Ishikawa (cell line): ENCODE measurements at regions not wholly inside any gene's neighbourhood (a gene's known extent, or its start where the extent isn't known, plus 50 kb on each side); places are given as distances from the start of the nearest gene placed in this dataset.

ENCODE experiments used
- CEBPB ChIP-seq: IDR thresholded peaks from 2 replicates; pipeline ENCODE4 v1.6.1; 2012
- CREB1 ChIP-seq: IDR thresholded peaks from 2 replicates; pipeline ENCODE4 v1.6.1; 2012; ENCODE audit warnings: low read depth
- EGR1 ChIP-seq: IDR thresholded peaks from 2 replicates; pipeline ENCODE4 v1.6.1; 2012
- EP300 ChIP-seq: IDR thresholded peaks from 2 replicates; pipeline ENCODE4 v1.6.1; 2012; ENCODE audit warnings: borderline replicate concordance
- NFIC ChIP-seq: IDR thresholded peaks from 2 replicates; pipeline ENCODE4 v1.6.1; 2012
- RAD21 ChIP-seq: IDR thresholded peaks from 2 replicates; pipeline ENCODE4 v1.6.1; 2012; ENCODE audit warnings: low read depth
- TAF1 ChIP-seq: IDR thresholded peaks from 2 replicates; pipeline ENCODE4 v1.6.1; 2012; ENCODE audit warnings: low read depth, mild to moderate bottlenecking
- TCF12 ChIP-seq: IDR thresholded peaks from 2 replicates; pipeline ENCODE4 v1.6.1; 2012; ENCODE audit warnings: low read depth
- TEAD4 ChIP-seq: IDR thresholded peaks from 2 replicates; pipeline ENCODE4 v1.6.1; 2012
- YY1 ChIP-seq: IDR thresholded peaks from 2 replicates; pipeline ENCODE4 v1.6.1; 2012; ENCODE audit warnings: low read depth
- ZBTB7A ChIP-seq: IDR thresholded peaks from 2 replicates; pipeline ENCODE4 v1.6.1; 2012; ENCODE audit warnings: low read depth
- TF ChIP-seq, protein P1 (sequence below): IDR thresholded peaks from 2 replicates; pipeline ENCODE4 v1.6.1; 2012; ENCODE audit warnings: low read depth, mild to moderate bottlenecking
- TF ChIP-seq, protein P2 (sequence below): IDR thresholded peaks from 2 replicates; pipeline ENCODE4 v1.6.1; 2012
- TF ChIP-seq, protein P3 (sequence below): IDR thresholded peaks from 2 replicates; pipeline ENCODE4 v1.6.1; 2012

DNA sequence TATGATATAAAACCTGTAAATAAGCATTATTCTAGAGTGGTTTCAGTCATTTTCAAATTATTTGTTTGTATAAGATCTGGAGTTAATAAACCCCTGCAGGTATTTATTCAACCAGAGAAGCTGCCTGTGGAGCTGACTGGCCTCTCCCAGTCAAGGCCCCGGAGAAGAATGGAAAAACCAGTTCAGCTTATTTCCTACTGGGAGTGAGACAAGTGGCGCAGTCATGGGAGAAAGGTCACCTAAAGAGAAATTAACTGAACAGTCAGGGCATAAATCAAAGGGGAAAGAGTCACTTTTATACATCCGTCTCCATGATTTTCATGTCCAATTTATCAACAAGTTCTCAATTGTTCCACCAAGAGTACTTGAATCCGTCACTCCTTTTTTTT, 240.9 kb downstream of the RNF152 start:
- peak; percentile 57 for TF ChIP-seq TCF12
- no peak for TF ChIP-seq ZBTB7A
- TF ChIP-seq, protein P1, sequence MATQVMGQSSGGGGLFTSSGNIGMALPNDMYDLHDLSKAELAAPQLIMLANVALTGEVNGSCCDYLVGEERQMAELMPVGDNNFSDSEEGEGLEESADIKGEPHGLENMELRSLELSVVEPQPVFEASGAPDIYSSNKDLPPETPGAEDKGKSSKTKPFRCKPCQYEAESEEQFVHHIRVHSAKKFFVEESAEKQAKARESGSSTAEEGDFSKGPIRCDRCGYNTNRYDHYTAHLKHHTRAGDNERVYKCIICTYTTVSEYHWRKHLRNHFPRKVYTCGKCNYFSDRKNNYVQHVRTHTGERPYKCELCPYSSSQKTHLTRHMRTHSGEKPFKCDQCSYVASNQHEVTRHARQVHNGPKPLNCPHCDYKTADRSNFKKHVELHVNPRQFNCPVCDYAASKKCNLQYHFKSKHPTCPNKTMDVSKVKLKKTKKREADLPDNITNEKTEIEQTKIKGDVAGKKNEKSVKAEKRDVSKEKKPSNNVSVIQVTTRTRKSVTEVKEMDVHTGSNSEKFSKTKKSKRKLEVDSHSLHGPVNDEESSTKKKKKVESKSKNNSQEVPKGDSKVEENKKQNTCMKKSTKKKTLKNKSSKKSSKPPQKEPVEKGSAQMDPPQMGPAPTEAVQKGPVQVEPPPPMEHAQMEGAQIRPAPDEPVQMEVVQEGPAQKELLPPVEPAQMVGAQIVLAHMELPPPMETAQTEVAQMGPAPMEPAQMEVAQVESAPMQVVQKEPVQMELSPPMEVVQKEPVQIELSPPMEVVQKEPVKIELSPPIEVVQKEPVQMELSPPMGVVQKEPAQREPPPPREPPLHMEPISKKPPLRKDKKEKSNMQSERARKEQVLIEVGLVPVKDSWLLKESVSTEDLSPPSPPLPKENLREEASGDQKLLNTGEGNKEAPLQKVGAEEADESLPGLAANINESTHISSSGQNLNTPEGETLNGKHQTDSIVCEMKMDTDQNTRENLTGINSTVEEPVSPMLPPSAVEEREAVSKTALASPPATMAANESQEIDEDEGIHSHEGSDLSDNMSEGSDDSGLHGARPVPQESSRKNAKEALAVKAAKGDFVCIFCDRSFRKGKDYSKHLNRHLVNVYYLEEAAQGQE, result no peak
- 0 out of 2 replicates have a peak, but pooled peaks have one; percentile 18 for TF ChIP-seq NFIC
- TF ChIP-seq, protein P2, sequence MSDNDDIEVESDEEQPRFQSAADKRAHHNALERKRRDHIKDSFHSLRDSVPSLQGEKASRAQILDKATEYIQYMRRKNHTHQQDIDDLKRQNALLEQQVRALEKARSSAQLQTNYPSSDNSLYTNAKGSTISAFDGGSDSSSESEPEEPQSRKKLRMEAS, result no peak
- peak; percentile 33; the same call in 1 of the 2 replicates for TF ChIP-seq TEAD4
- TF ChIP-seq TAF1, result no peak
- TF ChIP-seq RAD21, result no peak
- TF ChIP-seq EGR1, result no peak
- no peak for TF ChIP-seq YY1
- TF ChIP-seq CEBPB, result no peak
- TF ChIP-seq, protein P3, sequence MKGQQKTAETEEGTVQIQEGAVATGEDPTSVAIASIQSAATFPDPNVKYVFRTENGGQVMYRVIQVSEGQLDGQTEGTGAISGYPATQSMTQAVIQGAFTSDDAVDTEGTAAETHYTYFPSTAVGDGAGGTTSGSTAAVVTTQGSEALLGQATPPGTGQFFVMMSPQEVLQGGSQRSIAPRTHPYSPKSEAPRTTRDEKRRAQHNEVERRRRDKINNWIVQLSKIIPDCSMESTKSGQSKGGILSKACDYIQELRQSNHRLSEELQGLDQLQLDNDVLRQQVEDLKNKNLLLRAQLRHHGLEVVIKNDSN, result no peak
- no peak for TF ChIP-seq CREB1
- TF ChIP-seq EP300, result peak; percentile 67; the same call in 1 of the 2 replicates
